T-helper 2 cell (primary cell): ENCODE measurements at regions not wholly inside any gene's neighbourhood (a gene's known extent, or its start where the extent isn't known, plus 50 kb on each side); places are given as distances from the start of the nearest gene placed in this dataset.

Source experiments
- DNase-seq, 5 experiments: peaks; one replicate each; pipeline versions ENCODE4 v3.0.0 to v3.0.0-alpha.2; 2012 to 2022

- no peak for DNase-seq
These were observed 117.9 kb upstream of the CDH12 start for GRCh38 chr5:22970956-22971618.

- no peak for DNase-seq
These were observed 117.3 kb upstream of the CDH12 start for GRCh38 chr5:22970491-22970890.

- no peak for DNase-seq
These were observed 115.2 kb upstream of the CDH12 start for GRCh38 chr5:22968386-22968785.

GRCh38 chr5:22965960-22966359, 112.8 kb upstream of the CDH12 start:
- DNase-seq, result no peak

- no peak for DNase-seq
These were observed 111.5 kb upstream of the CDH12 start for GRCh38 chr5:22964632-22965031.

GRCh38 chr5:22958462-22959262, 105.5 kb upstream of the CDH12 start:
- no peak for DNase-seq

GRCh38 chr5:22947921-22948320, 94.8 kb upstream of the CDH12 start:
- no peak for DNase-seq

GRCh38 chr5:22938362-22938761, 85.2 kb upstream of the CDH12 start:
- no peak for DNase-seq

- DNase-seq, result no peak
These were observed 75.8 kb upstream of the CDH12 start for GRCh38 chr5:22928821-22929482.

- no peak for DNase-seq
These were observed 73.4 kb upstream of the CDH12 start for GRCh38 chr5:22926574-22926973.

- no peak for DNase-seq
These were observed 65.4 kb upstream of the CDH12 start for GRCh38 chr5:22918511-22918910.

GRCh38 chr5:22916393-22916792, 63.2 kb upstream of the CDH12 start:
- DNase-seq, result no peak

GRCh38 chr5:22911019-22911418, 57.9 kb upstream of the CDH12 start:
- no peak for DNase-seq

- DNase-seq, result no peak
These were observed 57.4 kb upstream of the CDH12 start for GRCh38 chr5:22910523-22910922.

GRCh38 chr5:22908586-22908985, 55.4 kb upstream of the CDH12 start:
- no peak for DNase-seq

- no peak for DNase-seq
These were observed 55.0 kb upstream of the CDH12 start for GRCh38 chr5:22908129-22908528.
